ENCODE measurements at regions not wholly inside any gene's neighbourhood (a gene's known extent, or its start where the extent isn't known, plus 50 kb on each side); places are given as distances from the start of the nearest gene placed in this dataset.

DNA sequence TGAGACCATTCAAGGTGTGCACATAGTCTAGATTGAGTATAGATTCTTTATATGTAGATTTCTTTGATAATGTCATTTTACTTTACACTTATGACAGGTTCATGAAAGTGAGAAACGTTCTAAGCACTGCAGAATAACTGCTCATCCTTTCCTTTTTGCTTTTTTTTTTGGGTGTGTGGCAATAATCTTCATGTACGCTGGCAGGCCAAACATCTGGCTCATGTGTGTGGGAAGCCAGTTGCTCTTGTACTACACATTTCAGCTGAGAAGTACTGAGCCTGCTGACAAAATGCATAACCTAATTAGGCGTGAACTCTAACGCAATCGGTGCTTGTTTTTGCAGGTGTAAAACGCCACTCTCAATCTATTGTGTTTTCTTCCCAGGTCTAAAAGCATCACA is 350.8 kb upstream of the KAZN start:
- TF ChIP-seq CTCF (IDR thresholded peaks at IDR 0.05), result no peak
- TF ChIP-seq EZH2 (IDR thresholded peaks at IDR 0.05; ENCODE audit: borderline replicate concordance, insufficient read depth, low read depth, low read length, poor library complexity, severe bottlenecking), result no peak

All from B cell (primary cell).